ENCODE measurements at regions not wholly inside any gene's neighbourhood (a gene's known extent, or its start where the extent isn't known, plus 50 kb on each side); places are given as distances from the start of the nearest gene placed in this dataset.
"Not testable (repeated sequence)": the region's sequence is repeated elsewhere in the genome, so short reads cannot be mapped to it uniquely, and the experiment has no call there.

- Mint-ChIP-seq H3K9me3 (peaks cover 27% of the 10 kb centered on the region), H3K4me3 (no peak overlapping the region), H3K36me3 (ENCODE audit: insufficient read depth) (no peaks in the 10 kb centered on the region), H3K27ac (ENCODE audit: low read depth) (no peak overlapping the region), H3K27me3 (no peaks in the 10 kb centered on the region), H3K4me1 (no peaks in the 10 kb centered on the region)
- no peak for ATAC-seq (replicated peaks; ENCODE audit: extremely low read depth, poor library complexity, severe bottlenecking)
- no peak for DNase-seq (ENCODE audit: low spot score in 2 of 2)
These were observed 747.3 kb downstream of the LUZP2 start for GRCh38 chr11:25244126-25244525.

- H3K4me3 Mint-ChIP-seq: no peak overlapping the region
These were observed 750.5 kb downstream of the LUZP2 start for GRCh38 chr11:25247336-25247735.

GRCh38 chr11:25252854-25253253, 756.0 kb downstream of the LUZP2 start:
- Mint-ChIP-seq H3K4me3 (no peak overlapping the region), H3K4me1 (no peaks in the 10 kb centered on the region), H3K27me3 (no peaks in the 10 kb centered on the region), H3K9me3 (peaks cover 12% of the 10 kb centered on the region), H3K36me3 (ENCODE audit: insufficient read depth) (no peaks in the 10 kb centered on the region), H3K27ac (ENCODE audit: low read depth) (no peak overlapping the region)
- no peak for ATAC-seq (replicated peaks; ENCODE audit: extremely low read depth, poor library complexity, severe bottlenecking)
- DNase-seq (ENCODE audit: low spot score in 2 of 2): no peak

More at GRCh38 chr11:25247336-25247735, 750.5 kb downstream of the LUZP2 start:
- DNase-seq (ENCODE audit: low spot score in 2 of 2) (no peak), ATAC-seq (replicated peaks; ENCODE audit: extremely low read depth, poor library complexity, severe bottlenecking) (no peak)
- Mint-ChIP-seq H3K4me1 (no peaks in the 10 kb centered on the region), H3K27ac (ENCODE audit: low read depth) (no peak overlapping the region), H3K27me3 (no peaks in the 10 kb centered on the region), H3K9me3 (peaks cover 15% of the 10 kb centered on the region), H3K36me3 (ENCODE audit: insufficient read depth) (no peaks in the 10 kb centered on the region)

- H3K27ac Mint-ChIP-seq (ENCODE audit: low read depth): not testable (repeated sequence)
These were observed 767.0 kb downstream of the LUZP2 start for GRCh38 chr11:25263861-25264260.

GRCh38 chr11:25271301-25271700, 774.4 kb downstream of the LUZP2 start:
- DNase-seq (ENCODE audit: low spot score in 2 of 2) (no peak), ATAC-seq (replicated peaks; ENCODE audit: extremely low read depth, poor library complexity, severe bottlenecking) (no peak)
- H3K4me1 Mint-ChIP-seq: no peaks in the 10 kb centered on the region
- no peaks in the 10 kb centered on the region for H3K27me3 Mint-ChIP-seq
- peaks cover 2% of the 10 kb centered on the region for H3K36me3 Mint-ChIP-seq (ENCODE audit: insufficient read depth)
- H3K4me3 Mint-ChIP-seq: no peak overlapping the region
- H3K27ac Mint-ChIP-seq (ENCODE audit: low read depth): no peak overlapping the region
- H3K9me3 Mint-ChIP-seq: peaks cover 8% of the 10 kb centered on the region

More at GRCh38 chr11:25263861-25264260, 767.0 kb downstream of the LUZP2 start:
- H3K36me3 Mint-ChIP-seq (ENCODE audit: insufficient read depth); H3K27me3 Mint-ChIP-seq; ATAC-seq (replicated peaks; ENCODE audit: extremely low read depth, poor library complexity, severe bottlenecking); H3K4me1 Mint-ChIP-seq; DNase-seq (ENCODE audit: low spot score in 2 of 2); H3K4me3 Mint-ChIP-seq: not testable (repeated sequence)
- H3K9me3 Mint-ChIP-seq: peaks cover 20% of the 10 kb centered on the region

- peaks cover 3% of the 10 kb centered on the region for H3K9me3 Mint-ChIP-seq
- H3K36me3 Mint-ChIP-seq (ENCODE audit: insufficient read depth): peaks cover 2% of the 10 kb centered on the region
- no peaks in the 10 kb centered on the region for H3K27me3 Mint-ChIP-seq
- H3K27ac Mint-ChIP-seq (ENCODE audit: low read depth): no peak overlapping the region
- DNase-seq (ENCODE audit: low spot score in 2 of 2) (no peak), ATAC-seq (replicated peaks; ENCODE audit: extremely low read depth, poor library complexity, severe bottlenecking) (no peak)
- no peaks in the 10 kb centered on the region for H3K4me1 Mint-ChIP-seq
- no peak overlapping the region for H3K4me3 Mint-ChIP-seq
These were observed 775.4 kb downstream of the LUZP2 start for GRCh38 chr11:25272214-25272613.

- not testable (repeated sequence) for DNase-seq (ENCODE audit: low spot score in 2 of 2)
These were observed 784.0 kb downstream of the LUZP2 start for GRCh38 chr11:25280821-25281220.

GRCh38 chr11:25293166-25293565, 796.3 kb downstream of the LUZP2 start:
- Mint-ChIP-seq H3K4me3 (no peak overlapping the region), H3K4me1 (no peaks in the 10 kb centered on the region)
- ATAC-seq (replicated peaks; ENCODE audit: extremely low read depth, poor library complexity, severe bottlenecking): no peak

More at GRCh38 chr11:25280821-25281220, 784.0 kb downstream of the LUZP2 start:
- H3K4me3 Mint-ChIP-seq; H3K27ac Mint-ChIP-seq (ENCODE audit: low read depth); ATAC-seq (replicated peaks; ENCODE audit: extremely low read depth, poor library complexity, severe bottlenecking); H3K4me1 Mint-ChIP-seq; H3K27me3 Mint-ChIP-seq; H3K36me3 Mint-ChIP-seq (ENCODE audit: insufficient read depth): not testable (repeated sequence)
- H3K9me3 Mint-ChIP-seq: peaks cover 33% of the 10 kb centered on the region

GRCh38 chr11:25298450-25298849, 801.6 kb downstream of the LUZP2 start:
- ATAC-seq (replicated peaks; ENCODE audit: extremely low read depth, poor library complexity, severe bottlenecking) (no peak), DNase-seq (ENCODE audit: low spot score in 2 of 2) (no peak)
- no peak overlapping the region for H3K4me3 Mint-ChIP-seq
- peaks cover 23% of the 10 kb centered on the region for H3K9me3 Mint-ChIP-seq
- no peaks in the 10 kb centered on the region for H3K4me1 Mint-ChIP-seq
- no peaks in the 10 kb centered on the region for H3K27me3 Mint-ChIP-seq
- no peaks in the 10 kb centered on the region for H3K36me3 Mint-ChIP-seq (ENCODE audit: insufficient read depth)
- no peak overlapping the region for H3K27ac Mint-ChIP-seq (ENCODE audit: low read depth)

More at GRCh38 chr11:25293166-25293565, 796.3 kb downstream of the LUZP2 start:
- Mint-ChIP-seq H3K27ac (ENCODE audit: low read depth) (no peak overlapping the region), H3K36me3 (ENCODE audit: insufficient read depth) (no peaks in the 10 kb centered on the region), H3K27me3 (no peaks in the 10 kb centered on the region), H3K9me3 (peaks cover 12% of the 10 kb centered on the region)
- DNase-seq (ENCODE audit: low spot score in 2 of 2): no peak

GRCh38 chr11:25309818-25310217, 813.0 kb downstream of the LUZP2 start:
- Mint-ChIP-seq H3K36me3 (ENCODE audit: insufficient read depth) (no peaks in the 10 kb centered on the region), H3K9me3 (peaks cover 34% of the 10 kb centered on the region), H3K27me3 (no peaks in the 10 kb centered on the region), H3K27ac (ENCODE audit: low read depth) (no peak overlapping the region), H3K4me1 (no peaks in the 10 kb centered on the region), H3K4me3 (no peak overlapping the region)
- DNase-seq (ENCODE audit: low spot score in 2 of 2) (no peak), ATAC-seq (replicated peaks; ENCODE audit: extremely low read depth, poor library complexity, severe bottlenecking) (no peak)

GRCh38 chr11:25317216-25317615, 820.4 kb downstream of the LUZP2 start:
- DNase-seq (ENCODE audit: low spot score in 2 of 2): no peak
- no peaks in the 10 kb centered on the region for H3K36me3 Mint-ChIP-seq (ENCODE audit: insufficient read depth)
- H3K9me3 Mint-ChIP-seq: peaks cover 6% of the 10 kb centered on the region
- no peak overlapping the region for H3K27ac Mint-ChIP-seq (ENCODE audit: low read depth)
- no peak overlapping the region for H3K4me3 Mint-ChIP-seq
- H3K27me3 Mint-ChIP-seq: no peaks in the 10 kb centered on the region
- H3K4me1 Mint-ChIP-seq: no peaks in the 10 kb centered on the region
- ATAC-seq (replicated peaks; ENCODE audit: extremely low read depth, poor library complexity, severe bottlenecking): no peak

- no peak overlapping the region for H3K4me3 Mint-ChIP-seq
- DNase-seq (ENCODE audit: low spot score in 2 of 2) (no peak), ATAC-seq (replicated peaks; ENCODE audit: extremely low read depth, poor library complexity, severe bottlenecking) (no peak)
- H3K27ac Mint-ChIP-seq (ENCODE audit: low read depth): no peak overlapping the region
- no peaks in the 10 kb centered on the region for H3K4me1 Mint-ChIP-seq
- no peaks in the 10 kb centered on the region for H3K36me3 Mint-ChIP-seq (ENCODE audit: insufficient read depth)
- peaks cover 12% of the 10 kb centered on the region for H3K9me3 Mint-ChIP-seq
- H3K27me3 Mint-ChIP-seq: no peaks in the 10 kb centered on the region
These were observed 822.3 kb downstream of the LUZP2 start for GRCh38 chr11:25319127-25319526.

GRCh38 chr11:25327656-25328055, 830.8 kb downstream of the LUZP2 start:
- Mint-ChIP-seq H3K9me3 (peaks cover 6% of the 10 kb centered on the region), H3K27ac (ENCODE audit: low read depth) (no peak overlapping the region), H3K27me3 (no peaks in the 10 kb centered on the region), H3K4me3 (no peak overlapping the region), H3K4me1 (no peaks in the 10 kb centered on the region), H3K36me3 (ENCODE audit: insufficient read depth) (no peaks in the 10 kb centered on the region)
- ATAC-seq (replicated peaks; ENCODE audit: extremely low read depth, poor library complexity, severe bottlenecking) (no peak), DNase-seq (ENCODE audit: low spot score in 2 of 2) (no peak)

- ATAC-seq (replicated peaks; ENCODE audit: extremely low read depth, poor library complexity, severe bottlenecking) (no peak), DNase-seq (ENCODE audit: low spot score in 2 of 2) (no peak)
- Mint-ChIP-seq H3K9me3 (peaks cover 1% of the 10 kb centered on the region), H3K27ac (ENCODE audit: low read depth) (no peak overlapping the region), H3K4me1 (no peaks in the 10 kb centered on the region), H3K36me3 (ENCODE audit: insufficient read depth) (no peaks in the 10 kb centered on the region), H3K4me3 (no peak overlapping the region), H3K27me3 (no peaks in the 10 kb centered on the region)
These were observed 842.4 kb downstream of the LUZP2 start for GRCh38 chr11:25339281-25339680.
